Activated CD4-positive, alpha-beta T cell treated with anti-CD3 and anti-CD28 coated beads for 48 hours (primary cell): ENCODE measurements at regions not wholly inside any gene's neighbourhood (a gene's known extent, or its start where the extent isn't known, plus 50 kb on each side); places are given as distances from the start of the nearest gene placed in this dataset.
"Not testable (repeated sequence)": the region's sequence is repeated elsewhere in the genome, so short reads cannot be mapped to it uniquely, and the experiment has no call there.

Source experiments
- DNase-seq: peaks from one replicate; pipeline ENCODE4 v3.0.0-alpha.2; 2020

DNA sequence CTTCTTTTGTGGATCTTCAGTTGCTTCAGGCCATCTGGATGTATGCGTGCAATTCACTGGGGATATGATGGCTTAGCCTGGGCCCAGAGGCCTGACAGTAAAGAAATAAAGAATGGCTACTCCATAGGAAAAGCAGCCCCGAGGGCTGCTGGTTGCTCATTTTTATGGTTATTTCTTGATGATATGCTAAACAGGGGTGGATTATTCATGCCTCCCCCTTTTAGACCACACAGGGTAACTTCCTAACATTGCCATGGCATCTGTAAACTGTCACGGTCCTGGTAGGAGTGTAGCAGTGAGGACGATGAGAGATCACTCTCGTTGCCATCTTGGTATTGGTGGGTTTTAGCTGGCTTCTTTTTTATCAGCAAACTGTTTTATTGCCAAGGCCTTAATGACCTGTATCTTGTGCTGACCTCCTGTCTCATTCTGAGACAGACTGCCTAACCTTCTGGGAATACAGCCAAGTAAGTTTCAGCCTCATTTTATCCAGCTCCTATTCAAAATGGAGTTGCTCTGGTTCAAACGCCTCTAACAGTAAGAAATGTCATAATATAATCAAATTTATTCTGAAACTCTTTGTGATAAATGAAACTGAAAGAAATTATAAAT lies 60.5 kb downstream of the DSEL start:
- DNase-seq, result no peak

DNA sequence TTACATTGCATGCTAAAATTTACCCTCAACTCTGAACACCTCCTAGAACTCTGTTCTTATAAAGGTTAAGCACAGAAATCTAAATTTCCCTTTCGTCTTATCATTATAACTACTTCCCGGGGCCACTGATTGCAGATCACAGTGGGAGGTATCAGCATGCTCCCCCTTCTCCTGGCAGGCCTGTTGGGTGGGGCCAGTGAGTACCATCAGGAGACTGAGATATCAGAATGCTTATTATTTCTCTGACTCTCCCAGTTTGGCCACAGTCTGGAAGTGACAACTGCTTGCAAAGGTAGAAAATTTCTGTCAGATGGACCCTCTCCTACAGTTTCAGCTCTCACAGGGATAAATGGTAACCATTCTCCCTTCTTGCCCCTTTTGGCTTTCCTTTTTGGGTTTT lies 62.6 kb downstream of the DSEL start:
- DNase-seq, result no peak

DNA sequence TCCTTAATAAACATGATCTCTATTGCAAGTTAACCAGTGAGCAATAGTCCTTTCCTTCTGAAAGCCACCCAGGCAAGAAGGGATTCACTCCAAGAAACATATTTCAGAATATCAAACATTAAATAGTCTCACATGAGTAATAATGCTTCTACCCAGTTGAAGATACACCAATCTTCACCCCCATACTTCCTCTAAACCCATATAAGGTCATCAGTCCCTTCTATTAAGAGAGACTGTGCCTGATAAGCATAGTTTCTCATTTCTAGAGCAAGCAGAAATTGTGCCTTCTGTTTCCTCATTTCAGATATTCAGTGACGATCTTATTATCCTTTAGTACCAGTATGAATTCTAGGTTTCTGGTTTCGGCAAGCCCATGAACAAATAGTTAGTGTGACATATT lies 64.6 kb downstream of the DSEL start:
- DNase-seq, result no peak

DNA sequence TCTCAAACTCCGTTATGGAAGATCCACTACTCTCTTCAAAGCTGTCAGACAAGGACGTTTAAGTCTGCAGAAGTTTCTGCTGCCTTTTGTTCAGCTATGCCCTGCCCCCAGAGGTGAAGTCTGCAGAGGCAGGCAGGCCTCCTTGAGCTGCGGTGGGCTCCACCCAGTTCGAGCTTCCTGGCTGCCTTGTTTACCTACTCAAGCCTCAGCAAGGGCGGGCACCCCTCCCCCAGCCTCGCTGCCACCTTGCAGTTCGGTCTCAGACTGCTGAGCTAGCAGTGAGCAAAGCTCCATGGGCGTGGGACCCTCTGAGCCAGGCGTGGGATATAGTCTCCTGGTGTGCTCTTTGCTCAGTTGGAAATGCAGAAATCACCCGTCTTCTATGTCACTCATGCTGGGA lies 65.4 kb downstream of the DSEL start:
- DNase-seq, result not testable (repeated sequence)

DNA sequence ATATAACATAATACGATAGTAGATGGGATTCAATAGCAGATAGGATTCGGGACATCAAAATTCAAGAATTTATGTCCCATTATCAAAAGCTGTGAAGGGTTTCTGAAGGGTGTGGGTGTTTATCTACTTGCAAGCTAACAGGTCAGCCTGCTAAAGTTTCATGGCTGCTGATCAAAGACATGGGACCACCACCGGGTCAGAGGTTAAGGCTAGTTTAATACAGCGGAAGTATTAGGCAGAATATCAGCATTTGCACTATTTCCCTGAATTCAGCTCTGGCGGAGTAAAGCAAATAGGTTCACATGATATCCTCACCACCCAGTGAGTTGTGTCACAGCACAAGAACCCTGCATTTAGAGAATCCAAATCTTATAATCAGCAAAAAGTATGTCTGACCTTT lies 82.5 kb downstream of the DSEL start:
- no peak for DNase-seq

DNA sequence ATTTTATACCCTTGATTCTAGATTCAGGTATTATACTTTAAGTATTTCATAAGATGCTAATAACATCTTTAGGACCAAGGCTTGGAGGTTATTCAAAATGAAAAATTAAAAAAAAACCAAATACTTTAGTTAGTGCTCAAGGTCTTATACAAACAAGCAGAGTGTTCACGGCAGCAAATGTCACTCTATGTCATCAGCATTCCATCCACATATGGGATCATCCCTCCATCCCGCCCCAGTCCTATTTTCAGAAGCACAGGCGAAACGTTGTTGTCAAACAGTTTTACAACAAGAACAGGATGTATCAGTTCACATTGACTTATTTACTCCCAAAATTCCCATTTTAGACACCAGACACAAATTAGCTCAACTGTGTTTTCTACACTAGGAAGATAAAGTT lies 83.7 kb downstream of the DSEL start:
- DNase-seq, result no peak

DNA sequence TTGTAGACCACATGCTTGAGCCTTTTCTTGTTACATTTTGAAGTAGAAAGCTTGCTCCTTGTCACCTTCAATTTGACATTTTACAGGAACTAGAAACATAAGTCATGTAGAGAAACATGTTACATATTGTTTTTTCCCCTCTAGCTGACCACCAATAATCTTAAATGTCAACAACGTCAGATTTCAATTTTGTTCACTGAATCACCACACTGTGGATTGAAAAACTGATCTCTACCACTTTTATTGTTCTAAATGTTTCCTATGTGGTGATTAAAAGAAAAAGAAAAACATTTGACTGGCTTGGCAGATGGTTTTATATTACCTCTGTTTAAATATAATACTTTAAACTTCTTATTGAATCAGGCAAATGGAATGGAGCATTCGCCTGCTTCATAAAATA lies 87.7 kb downstream of the DSEL start:
- no peak for DNase-seq

DNA sequence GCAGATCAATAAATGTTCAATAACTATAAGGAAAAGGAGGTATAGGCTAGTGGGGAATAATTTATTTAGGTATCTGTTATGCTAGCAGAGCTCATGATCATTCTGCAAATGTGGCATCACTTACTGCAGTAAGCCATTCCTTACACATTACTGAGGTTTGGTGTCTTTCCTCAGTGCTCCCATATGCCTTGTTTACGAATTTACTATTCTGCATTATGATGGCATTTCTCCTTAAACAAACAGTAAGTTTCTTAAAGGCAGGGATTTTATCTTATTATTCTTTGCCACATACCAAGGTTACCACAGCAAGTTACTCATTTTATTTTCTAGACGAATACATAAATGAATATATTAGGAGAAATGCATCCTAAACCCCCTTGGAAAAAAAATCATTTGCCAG lies 88.4 kb downstream of the DSEL start:
- DNase-seq, result no peak

DNA sequence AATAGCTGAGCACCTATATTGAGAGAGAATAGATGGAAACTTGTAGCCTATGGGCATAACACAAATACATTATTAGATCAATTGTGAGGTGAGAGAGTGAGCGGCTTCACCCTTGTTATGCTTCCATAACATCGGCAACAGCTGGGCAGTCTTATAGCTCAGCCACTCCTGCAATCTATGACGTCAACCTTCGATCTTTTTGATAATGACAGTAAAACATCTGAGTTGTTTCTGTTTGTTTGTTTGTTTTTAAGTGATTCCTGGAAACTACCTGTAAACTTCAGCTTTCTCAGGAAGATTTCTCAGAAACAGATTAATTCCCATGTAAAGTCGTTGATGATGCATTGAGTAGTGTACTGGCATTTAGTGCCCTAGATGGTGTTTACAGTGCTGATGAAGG lies 90.0 kb downstream of the DSEL start:
- no peak for DNase-seq

DNA sequence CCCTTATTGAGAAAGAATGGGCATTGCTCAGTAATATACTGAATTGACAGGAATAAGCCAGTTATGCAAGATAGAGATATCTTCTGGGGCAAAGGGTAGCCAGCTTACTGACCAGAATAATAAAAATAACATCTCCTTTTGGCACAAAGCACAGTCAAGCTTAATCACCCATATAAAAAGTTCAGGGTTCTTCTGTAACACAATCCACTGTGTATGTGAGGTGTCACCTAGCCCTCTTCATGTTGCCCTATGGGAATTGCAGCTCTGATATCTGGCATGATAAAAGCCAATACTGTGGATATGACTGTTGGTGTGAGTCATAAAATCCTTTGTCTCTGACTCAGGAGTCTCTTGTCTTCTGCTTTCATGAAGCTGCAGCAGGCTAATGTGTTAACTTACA lies 90.8 kb downstream of the DSEL start:
- no peak for DNase-seq

DNA sequence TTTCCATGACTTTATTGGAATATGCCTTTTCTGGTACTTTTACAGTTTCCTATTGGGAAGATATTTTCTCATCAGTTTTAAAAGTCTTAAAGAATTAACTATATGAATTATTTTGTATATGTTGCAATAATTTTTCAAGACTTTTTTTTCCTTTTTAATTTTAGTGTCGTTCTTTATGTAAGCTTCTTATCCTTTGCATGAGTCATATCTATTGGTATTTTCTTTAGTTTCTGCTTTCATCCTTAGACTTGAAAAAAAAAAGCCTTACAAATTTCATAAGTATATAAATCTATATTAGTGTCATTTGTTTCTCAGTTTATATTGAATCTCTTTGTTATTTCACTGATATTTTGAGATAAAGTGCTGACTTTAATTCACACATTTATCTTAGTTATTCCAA lies 94.9 kb downstream of the DSEL start:
- DNase-seq, result no peak

DNA sequence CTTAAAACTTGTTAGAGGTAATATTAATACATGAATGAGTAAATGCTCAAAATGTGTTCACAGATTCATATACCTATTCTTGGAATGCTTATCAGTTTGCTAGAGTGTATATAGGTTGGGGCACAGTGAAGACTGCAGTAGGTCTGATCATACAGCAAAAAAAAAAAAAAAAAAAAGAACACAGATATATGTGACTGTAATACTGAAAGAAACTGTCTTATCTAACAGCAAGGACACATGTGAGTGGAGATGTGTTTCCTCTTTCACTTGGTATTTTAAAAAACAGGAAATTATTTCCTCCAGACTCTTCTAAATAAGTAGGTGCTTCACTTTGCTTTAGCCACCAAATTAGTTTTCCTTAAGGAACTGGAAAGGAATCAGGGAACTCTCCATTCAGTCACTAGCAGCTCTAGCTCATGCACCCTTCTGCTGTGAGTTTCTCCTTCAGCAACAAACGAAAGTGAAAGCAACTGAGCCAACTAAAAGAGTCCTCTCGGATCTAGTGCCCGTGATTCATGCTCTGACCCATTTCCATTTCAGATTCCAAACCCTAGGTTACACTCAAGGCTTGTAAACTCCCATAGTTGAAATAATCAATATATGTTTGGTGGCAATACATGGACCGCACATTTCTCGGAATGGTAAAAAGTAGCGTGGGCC lies 98.5 kb downstream of the DSEL start:
- DNase-seq, result peak; percentile 4

DNA sequence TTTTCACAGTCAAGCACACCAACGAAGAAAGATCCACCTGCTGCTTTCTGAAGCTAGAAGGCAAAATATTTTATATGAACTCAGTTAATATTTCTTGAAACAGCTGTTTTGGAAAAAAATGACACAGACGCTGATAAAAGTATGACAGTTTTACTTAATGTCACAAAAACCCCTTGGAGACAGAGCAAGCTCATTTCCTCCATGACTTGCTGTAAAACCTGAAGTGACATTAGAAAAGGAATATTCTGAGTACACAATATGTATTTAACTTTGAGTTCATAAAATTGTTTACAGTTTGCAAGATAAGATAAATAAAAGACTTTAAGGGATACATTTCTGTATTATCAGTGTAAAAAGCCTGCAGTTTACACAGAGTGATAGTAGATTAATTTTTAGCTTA lies 105.4 kb downstream of the DSEL start:
- DNase-seq, result no peak

DNA sequence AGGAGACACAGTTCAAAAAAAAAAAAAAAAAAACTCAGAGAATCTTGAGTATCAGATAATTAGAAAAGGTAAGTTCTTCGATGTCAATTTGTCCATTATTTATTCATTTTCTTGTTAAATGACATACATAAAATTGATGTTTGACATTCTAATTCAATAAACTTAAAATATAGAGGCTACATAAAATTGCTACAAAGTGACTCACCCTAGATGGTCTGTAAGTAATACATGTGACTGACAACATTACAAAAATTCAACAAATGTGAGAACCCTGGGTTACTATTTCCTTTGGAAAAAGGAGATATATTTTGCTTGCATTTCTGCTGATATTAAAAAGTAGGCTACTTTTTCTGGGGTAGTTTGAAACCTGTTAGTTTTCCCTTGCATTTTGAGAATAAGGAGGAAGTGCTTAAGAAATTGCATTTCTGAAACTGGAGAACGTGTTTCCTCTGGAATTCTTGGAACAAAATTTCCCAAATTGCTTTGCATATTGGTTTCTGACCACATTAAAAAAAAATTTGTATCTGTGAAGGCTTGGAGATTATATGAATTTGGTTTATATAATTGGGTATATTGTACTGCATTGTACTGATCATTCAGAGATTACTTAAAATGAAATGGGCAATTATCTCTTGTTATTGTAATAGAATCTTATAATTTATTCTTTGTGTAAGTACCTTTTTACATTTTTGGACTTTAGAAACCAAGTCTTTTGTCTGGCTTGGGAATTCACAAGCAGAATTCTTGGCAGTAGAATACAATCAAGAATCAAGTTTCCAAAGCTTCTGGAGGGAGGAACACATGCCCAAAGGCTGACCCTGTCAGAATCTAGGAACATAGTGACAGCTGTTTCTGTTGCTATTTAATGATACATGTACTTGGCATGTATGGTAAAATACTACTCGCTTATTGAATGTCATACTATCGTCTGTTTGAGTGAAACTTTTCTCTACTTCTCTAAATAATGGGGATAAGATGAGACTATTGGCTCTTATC lies 106.1 kb downstream of the DSEL start:
- no peak for DNase-seq

DNA sequence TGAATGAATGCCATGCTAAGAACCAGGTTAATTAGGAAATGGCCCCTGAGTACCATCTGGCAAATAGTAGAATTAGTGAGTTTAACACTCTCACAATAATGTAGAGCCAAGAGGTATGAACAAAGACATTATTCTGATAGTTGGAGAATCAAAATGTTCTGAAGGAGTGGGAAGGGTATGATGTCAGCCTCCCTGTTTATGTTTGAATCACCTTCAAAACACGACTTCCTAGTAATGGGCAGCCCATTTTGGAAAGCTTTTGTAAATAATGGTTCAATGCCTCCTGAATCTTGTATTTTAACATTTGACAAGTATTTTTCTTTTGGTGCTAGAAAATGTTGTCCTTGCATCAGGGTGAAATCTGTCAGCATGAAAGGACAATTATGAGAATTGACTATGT lies 108.3 kb downstream of the DSEL start:
- no peak for DNase-seq

DNA sequence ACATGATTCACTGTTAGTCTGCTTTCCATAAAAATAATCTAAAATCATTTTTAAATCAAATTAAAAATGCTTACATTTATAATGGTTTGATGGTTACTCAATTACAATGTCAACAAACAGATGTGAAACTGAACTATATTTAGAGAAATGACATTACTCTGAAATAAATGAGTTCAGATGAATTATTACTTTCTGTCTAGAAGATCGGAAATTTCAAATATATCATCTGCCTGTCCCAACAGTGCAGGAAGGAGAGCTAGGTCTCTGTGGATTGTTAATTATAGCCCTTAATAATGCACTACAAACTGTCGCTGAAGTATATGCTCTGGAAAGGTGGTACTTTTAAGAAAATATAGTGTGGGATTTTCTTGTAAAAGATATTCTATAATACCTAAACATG lies 109.8 kb downstream of the DSEL start:
- no peak for DNase-seq

DNA sequence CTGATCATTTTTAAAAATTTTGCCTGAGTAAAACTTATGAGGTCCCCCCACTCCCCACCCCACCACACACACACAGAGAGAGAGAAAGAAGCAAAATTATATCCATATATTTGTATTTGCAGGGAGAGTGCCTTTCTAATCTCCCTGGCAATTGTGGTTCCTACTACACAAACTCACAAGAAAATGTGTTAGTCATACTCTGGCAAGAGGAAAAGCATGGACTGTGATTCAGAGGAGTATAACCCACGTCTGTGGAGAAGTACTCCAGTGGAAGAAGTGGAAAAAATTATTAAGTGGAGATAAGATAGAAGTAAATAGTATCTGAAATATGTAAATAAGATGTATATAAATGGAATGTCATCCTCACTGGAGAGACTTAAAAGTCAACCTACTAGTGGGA lies 114.0 kb downstream of the DSEL start:
- DNase-seq, result no peak

DNA sequence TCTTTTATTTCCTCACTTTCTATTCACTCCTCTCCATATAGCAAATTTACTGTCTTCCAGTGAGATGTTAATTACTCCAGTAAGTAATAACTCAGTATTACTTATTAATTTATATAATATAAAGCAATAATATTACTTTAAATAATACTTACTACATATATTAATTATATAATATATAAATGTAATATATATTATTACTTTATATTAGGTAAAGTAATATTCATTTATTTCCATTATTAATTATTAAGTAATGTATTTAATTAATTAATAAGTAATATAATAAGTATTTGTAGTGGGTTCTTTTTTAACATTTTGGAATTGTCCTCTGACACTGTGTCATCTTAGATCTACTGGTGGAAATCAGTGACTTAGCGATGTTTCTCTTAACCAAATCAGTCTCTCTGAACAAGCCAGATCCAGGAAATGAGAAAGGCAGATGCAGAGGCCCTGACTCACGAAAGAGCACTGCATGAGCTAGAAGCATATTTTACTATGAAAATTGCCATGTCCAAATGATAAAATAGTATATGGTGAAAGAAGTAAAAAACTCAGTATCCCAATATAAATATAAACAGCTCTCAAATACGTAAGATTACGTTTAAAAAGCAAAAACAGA lies 115.9 kb downstream of the DSEL start:
- DNase-seq, result no peak

DNA sequence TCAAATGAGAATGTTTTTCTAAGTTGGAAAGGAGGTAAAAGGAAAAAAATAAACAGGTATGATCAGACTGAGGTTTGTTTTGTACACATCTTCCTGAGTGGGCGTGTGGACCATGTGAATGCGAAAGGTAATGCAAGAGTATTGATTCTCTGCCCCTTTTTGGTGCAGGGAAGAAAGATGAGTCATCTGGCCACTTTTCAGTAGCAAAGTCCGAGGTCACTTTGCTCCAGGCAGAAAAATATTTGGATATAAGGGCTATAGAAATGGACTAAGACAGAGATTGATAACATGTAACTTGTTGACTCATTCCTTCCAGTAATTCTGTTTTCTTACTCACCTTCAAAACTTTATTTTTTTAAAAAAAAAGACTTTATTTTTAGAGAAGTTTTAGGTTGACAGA lies 130.5 kb downstream of the DSEL start:
- no peak for DNase-seq

DNA sequence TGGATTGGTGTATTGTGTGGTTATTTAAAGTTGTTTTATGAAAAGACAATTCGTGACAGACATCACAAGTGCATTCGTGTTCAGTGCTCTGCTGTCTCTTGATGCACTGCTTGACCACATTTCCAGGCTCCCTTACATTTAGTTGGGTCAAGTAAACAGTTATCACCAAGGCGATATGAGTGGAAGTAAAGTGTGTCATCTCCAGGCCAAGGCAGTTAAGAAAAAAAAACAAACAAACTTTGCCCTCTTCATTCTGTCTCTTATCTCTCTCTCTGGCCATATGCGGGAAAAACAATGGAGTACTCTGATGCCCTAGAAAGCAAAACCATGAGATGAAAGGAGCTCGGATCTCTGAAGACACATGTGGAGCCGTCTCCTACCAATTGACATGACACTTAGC lies 131.1 kb downstream of the DSEL start:
- no peak for DNase-seq

DNA sequence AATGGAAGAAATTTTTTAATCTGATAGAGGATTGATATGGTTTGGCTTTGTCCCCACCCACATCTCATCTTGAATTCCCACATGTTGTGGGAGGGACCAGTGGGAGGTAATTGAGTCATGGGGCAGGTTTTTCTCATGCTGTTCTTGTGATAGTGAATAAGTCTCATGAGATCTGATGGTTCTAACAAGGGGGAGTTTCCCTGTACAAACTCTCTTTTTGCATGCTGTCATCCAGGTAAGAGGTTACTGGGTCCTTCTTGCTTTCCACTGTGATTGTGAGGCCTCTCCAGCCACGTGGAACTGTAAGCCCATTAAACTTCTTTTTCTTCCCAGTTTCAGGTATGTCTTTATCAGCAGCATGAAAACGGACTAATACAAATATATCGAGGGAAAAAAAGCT lies 132.5 kb downstream of the DSEL start:
- not testable (repeated sequence) for DNase-seq

DNA sequence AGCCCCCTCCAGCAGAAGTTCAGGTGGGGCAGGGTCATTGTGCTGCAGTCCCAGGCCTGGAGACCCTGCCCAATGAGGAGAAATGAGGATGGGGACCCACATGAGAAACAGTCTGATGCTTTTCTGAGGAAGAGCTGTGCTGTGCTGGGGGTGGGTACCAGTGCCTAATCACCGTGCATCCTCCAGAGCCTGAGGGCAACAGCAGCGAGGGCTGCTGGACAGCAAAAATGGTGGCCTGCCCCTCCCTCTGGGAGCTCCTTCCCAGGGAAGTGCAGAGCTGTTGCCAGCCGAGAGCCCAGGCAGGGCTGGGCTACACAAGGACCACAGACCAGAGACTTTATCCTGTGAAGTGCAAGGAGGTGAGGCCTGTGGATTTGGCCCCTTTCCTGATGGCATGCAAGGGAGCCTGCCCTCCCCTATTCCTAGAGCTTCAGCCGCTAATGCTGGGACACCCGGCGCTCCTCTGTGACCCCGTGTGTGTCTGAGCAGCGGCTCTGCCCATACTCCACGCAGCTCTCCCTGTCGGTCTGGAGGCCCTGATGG lies 134.8 kb downstream of the DSEL start:
- DNase-seq, result no peak

DNA sequence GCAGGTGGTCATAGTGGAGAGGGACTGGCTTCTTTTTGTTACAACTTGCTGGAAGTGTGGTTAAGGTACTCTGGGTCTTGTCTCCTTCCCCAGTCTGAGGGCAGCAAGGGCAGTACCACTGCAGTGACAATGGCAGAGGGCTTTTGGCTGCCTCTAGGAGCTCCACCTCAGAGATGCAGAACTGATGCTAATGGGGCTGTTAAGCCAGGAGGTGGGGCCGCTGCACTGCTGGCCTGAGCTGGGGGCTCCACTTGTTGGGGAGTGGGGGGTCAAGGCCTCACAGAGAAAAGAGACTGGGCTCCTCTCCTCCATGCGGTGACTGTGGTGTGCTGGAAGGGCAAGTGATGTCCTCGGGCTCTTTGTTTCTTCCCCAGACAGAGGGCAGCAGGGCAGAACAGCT lies 135.7 kb downstream of the DSEL start:
- DNase-seq, result no peak
